Loucy (cell line): ENCODE measurements at regions not wholly inside any gene's neighbourhood (a gene's known extent, or its start where the extent isn't known, plus 50 kb on each side); places are given as distances from the start of the nearest gene placed in this dataset.

Experiments used
- H2AFZ ChIP-seq: fragments of 200-600 bp; sonication (generic); 2 replicates; pipeline ENCODE4 v1.6.0; 2016; ENCODE audit warnings: antibody characterized with exemption, mild to moderate bottlenecking, low read length, moderate library complexity
- H3F3A ChIP-seq: fragments of 200-600 bp; 2 replicates; pipeline ENCODE4 v1.6.0; 2016; ENCODE audit warnings: antibody characterized with exemption, low read depth, mild to moderate bottlenecking
- H3K27me3 ChIP-seq: fragments of 200-600 bp; sonication (generic); 2 replicates; pipeline ENCODE4 v1.6.1; 2014; ENCODE audit warnings: low read length, mild to moderate bottlenecking; ENCODE audit not compliant: insufficient read depth, poor library complexity, severe bottlenecking
- H3K36me3 ChIP-seq: fragments of 200-600 bp; sonication (generic); 2 replicates; pipeline ENCODE4 v1.6.1; 2016; ENCODE audit warnings: low read length; ENCODE audit not compliant: insufficient read depth
- H3K4me1 ChIP-seq: fragments of 200-600 bp; sonication (generic); 2 replicates; pipeline ENCODE4 v1.5.1; 2014; ENCODE audit warnings: low read length, mild to moderate bottlenecking; ENCODE audit not compliant: insufficient read depth, poor library complexity, severe bottlenecking
- H3K4me2 ChIP-seq: fragments of 200-600 bp; sonication (generic); 2 replicates; pipeline ENCODE4 v1.6.0; 2014; ENCODE audit warnings: antibody characterized with exemption, low read length, low read depth, mild to moderate bottlenecking; ENCODE audit not compliant: poor library complexity, severe bottlenecking
- H3K4me3 ChIP-seq: fragments of 200-600 bp; sonication (generic); 2 replicates; pipeline ENCODE4 v1.5.1; 2014; ENCODE audit warnings: low read length, mild to moderate bottlenecking, mixed read lengths; ENCODE audit not compliant: poor library complexity, severe bottlenecking
- H3K79me2 ChIP-seq: fragments of 200-600 bp; sonication (generic); 2 replicates; pipeline ENCODE4 v1.6.1; 2014; ENCODE audit warnings: low read length; ENCODE audit not compliant: insufficient read depth
- H3K9ac ChIP-seq: fragments of 200-600 bp; sonication (generic); 2 replicates; pipeline ENCODE4 v1.6.0; 2014; ENCODE audit warnings: mild to moderate bottlenecking, low read depth, low read length, moderate library complexity; ENCODE audit not compliant: poor library complexity, severe bottlenecking
- H3K9me2 ChIP-seq: fragments of 200-600 bp; sonication (generic); replicated peaks from 2 replicates; pipeline ENCODE4 v1.6.1; 2016; ENCODE audit warnings: low read depth, low read length, mixed read lengths
- H3K9me3 ChIP-seq: fragments of 200-600 bp; sonication (generic); 2 replicates; pipeline ENCODE4 v1.6.1; 2014; ENCODE audit warnings: mild to moderate bottlenecking, antibody characterized with exemption, low read length, low read depth; ENCODE audit not compliant: insufficient read depth
- H4K20me1 ChIP-seq: fragments of 200-600 bp; sonication (generic); 2 replicates; pipeline ENCODE4 v1.6.0; 2014; ENCODE audit warnings: antibody characterized with exemption, low read length, mild to moderate bottlenecking; ENCODE audit not compliant: insufficient read depth, poor library complexity, severe bottlenecking
- CTCF ChIP-seq: fragments of 200-600 bp; sonication (generic); conservative IDR thresholded peaks from 2 replicates; pipeline ENCODE4 v1.5.1; 2014; ENCODE audit warnings: mild to moderate bottlenecking, antibody characterized with exemption, low read length
- EZH2phosphoT487 ChIP-seq: fragments of 200-600 bp; IDR thresholded peaks from 2 replicates; pipeline ENCODE4 v1.6.1; 2018; ENCODE audit warnings: antibody characterized with exemption, mild to moderate bottlenecking, moderate library complexity, borderline replicate concordance

GRCh38 chr10:118865998-118866693 lies 111.4 kb upstream of the CACUL1 start:
- Histone ChIP-seq H3K4me2 (no peak overlapping the region), H3K36me3 (no peaks in the 10 kb centered on the region), H3K79me2 (no peaks in the 10 kb centered on the region), H3K27me3 (no peaks in the 10 kb centered on the region), H3F3A (no peaks in the 10 kb centered on the region), H3K4me1 (no peaks in the 10 kb centered on the region), H3K9me3 (no peaks in the 10 kb centered on the region), H2AFZ (no peak overlapping the region), H3K9ac (no peak overlapping the region), H4K20me1 (no peaks in the 10 kb centered on the region), H3K4me3 (no peak overlapping the region), H3K9me2 (no peaks in the 10 kb centered on the region)
- TF ChIP-seq CTCF (no peak), EZH2phosphoT487 (no peak)

GRCh38 chr10:118867768-118868167 lies 113.0 kb upstream of the CACUL1 start:
- H3F3A ChIP-seq, result no peaks in the 10 kb centered on the region
- H2AFZ ChIP-seq, result no peak overlapping the region
- H3K9ac ChIP-seq, result no peak overlapping the region
- H3K4me3 ChIP-seq, result no peak overlapping the region
- H3K79me2 ChIP-seq, result no peaks in the 10 kb centered on the region
- no peaks in the 10 kb centered on the region for H3K9me3 ChIP-seq
- no peaks in the 10 kb centered on the region for H3K9me2 ChIP-seq
- no peaks in the 10 kb centered on the region for H3K27me3 ChIP-seq
- H3K4me2 ChIP-seq, result no peak overlapping the region
- H4K20me1 ChIP-seq, result no peaks in the 10 kb centered on the region
- no peaks in the 10 kb centered on the region for H3K36me3 ChIP-seq
- no peak for TF ChIP-seq EZH2phosphoT487
- no peak for TF ChIP-seq CTCF
- no peaks in the 10 kb centered on the region for H3K4me1 ChIP-seq

DNA sequence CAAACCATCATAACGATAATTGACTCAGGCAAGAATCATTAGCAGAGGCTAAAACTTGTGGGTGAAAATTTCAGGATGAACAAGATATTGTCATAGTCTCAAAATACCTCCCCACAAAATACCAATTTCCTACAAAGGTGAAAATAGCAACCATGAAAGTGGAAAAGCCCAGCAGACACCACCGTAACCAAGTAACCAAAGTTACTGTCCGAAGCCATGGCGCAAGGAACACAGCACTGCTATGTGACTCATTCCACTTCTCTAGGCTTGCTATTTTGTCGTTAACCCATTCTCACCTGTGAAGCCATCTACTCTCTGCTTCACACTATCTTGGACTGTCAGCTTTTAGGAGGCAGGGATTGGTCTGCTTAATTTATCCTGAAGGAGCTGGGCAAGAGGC lies 113.8 kb upstream of the CACUL1 start:
- Histone ChIP-seq H3K4me2 (no peak overlapping the region), H3K27me3 (no peaks in the 10 kb centered on the region), H3F3A (no peaks in the 10 kb centered on the region), H3K9ac (no peak overlapping the region), H2AFZ (no peak overlapping the region), H4K20me1 (no peaks in the 10 kb centered on the region), H3K9me2 (no peaks in the 10 kb centered on the region), H3K9me3 (no peaks in the 10 kb centered on the region), H3K4me3 (no peak overlapping the region), H3K36me3 (no peaks in the 10 kb centered on the region), H3K4me1 (no peaks in the 10 kb centered on the region), H3K79me2 (no peaks in the 10 kb centered on the region)
- TF ChIP-seq CTCF (no peak), EZH2phosphoT487 (no peak)
